ENCODE measurements at regions not wholly inside any gene's neighbourhood (a gene's known extent, or its start where the extent isn't known, plus 50 kb on each side); places are given as distances from the start of the nearest gene placed in this dataset.

DNA sequence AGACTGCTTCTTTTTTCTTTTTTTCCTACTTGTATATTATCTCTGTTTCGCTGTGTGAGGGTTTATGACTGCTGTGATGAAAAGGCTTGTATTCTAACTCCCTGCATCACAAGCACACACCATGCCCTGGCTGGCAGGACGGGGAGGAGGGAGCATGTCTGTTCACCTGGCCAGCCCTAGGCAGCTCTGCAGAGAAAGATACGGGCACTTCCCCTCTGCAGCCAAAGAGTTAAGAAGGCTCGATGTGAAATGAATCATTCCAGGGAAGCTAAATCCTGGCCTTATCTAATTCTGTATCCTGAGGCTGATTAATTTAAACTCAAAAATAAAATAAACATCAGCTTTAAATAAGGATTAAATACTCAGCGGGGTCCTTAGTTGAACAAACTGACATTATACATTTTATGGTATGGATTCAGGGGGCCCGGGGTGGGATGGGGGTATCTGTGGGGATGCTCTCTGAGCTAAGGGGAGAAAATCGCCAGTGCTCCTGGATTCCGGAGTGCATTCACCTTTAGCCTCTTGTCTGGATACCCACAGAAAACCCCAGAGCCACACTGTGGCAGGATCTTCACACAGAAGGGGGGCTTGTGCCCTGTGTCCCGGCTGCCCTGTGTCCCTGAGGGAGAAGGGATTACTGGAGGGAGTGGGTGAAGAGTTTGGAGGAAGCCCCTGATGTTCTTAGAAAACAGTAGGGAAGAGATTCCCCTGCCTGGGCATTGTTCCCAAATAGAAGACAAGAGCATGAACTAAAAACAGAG lies 321.5 kb downstream of the NPHP4 start:
- Histone ChIP-seq H3K4me1 (ENCODE audit: control insufficient read depth in 2 of 3, insufficient read depth in 2 of 3, low read depth in 1 of 3, low read length in 3 of 3) (no peaks in the 10 kb centered on the region), H3K27ac (ENCODE audit: low read depth in 2 of 2, low read length in 2 of 2) (no peak overlapping the region)

GRCh38 chr1:5667513-5668325 lies 324.5 kb downstream of the NPHP4 start:
- FAIRE-seq (no peak), DNase-seq (no peak)
- Histone ChIP-seq H3K27me3 (ENCODE audit: control insufficient read depth, insufficient read depth, low read length) (no peaks in the 10 kb centered on the region), H3K9me3 (ENCODE audit: control insufficient read depth in 2 of 3, insufficient read depth in 1 of 3, low read length in 3 of 3) (no peaks in the 10 kb centered on the region), H3K4me1 (ENCODE audit: control insufficient read depth in 2 of 3, insufficient read depth in 2 of 3, low read depth in 1 of 3, low read length in 3 of 3) (no peaks in the 10 kb centered on the region), H3K9ac (ENCODE audit: low read length in 3 of 3) (no peak overlapping the region), H3K4me3 (ENCODE audit: low read length in 3 of 3) (no peak overlapping the region), H3K27ac (ENCODE audit: low read depth in 2 of 2, low read length in 2 of 2) (no peak overlapping the region), H3K36me3 (ENCODE audit: control insufficient read depth in 2 of 3, insufficient read depth in 3 of 3, low read length in 3 of 3) (no peaks in the 10 kb centered on the region)
- TF ChIP-seq, protein P1, sequence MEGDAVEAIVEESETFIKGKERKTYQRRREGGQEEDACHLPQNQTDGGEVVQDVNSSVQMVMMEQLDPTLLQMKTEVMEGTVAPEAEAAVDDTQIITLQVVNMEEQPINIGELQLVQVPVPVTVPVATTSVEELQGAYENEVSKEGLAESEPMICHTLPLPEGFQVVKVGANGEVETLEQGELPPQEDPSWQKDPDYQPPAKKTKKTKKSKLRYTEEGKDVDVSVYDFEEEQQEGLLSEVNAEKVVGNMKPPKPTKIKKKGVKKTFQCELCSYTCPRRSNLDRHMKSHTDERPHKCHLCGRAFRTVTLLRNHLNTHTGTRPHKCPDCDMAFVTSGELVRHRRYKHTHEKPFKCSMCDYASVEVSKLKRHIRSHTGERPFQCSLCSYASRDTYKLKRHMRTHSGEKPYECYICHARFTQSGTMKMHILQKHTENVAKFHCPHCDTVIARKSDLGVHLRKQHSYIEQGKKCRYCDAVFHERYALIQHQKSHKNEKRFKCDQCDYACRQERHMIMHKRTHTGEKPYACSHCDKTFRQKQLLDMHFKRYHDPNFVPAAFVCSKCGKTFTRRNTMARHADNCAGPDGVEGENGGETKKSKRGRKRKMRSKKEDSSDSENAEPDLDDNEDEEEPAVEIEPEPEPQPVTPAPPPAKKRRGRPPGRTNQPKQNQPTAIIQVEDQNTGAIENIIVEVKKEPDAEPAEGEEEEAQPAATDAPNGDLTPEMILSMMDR (IDR thresholded peaks at IDR 0.05; ENCODE audit: borderline replicate concordance, extremely low read depth, insufficient read depth), result no peak
- intact Hi-C loops (cut with DNase I), result no loop called here

More for the DNA sequence above, 321.5 kb downstream of the NPHP4 start:
- TF ChIP-seq, protein P1 (IDR thresholded peaks at IDR 0.05; ENCODE audit: borderline replicate concordance, extremely low read depth, insufficient read depth), result no peak
- DNase-seq, result no peak
- Histone ChIP-seq H3K27me3 (ENCODE audit: control insufficient read depth, insufficient read depth, low read length) (no peaks in the 10 kb centered on the region), H3K9me3 (ENCODE audit: control insufficient read depth in 2 of 3, insufficient read depth in 1 of 3, low read length in 3 of 3) (no peaks in the 10 kb centered on the region), H3K4me3 (ENCODE audit: low read length in 3 of 3) (no peak overlapping the region), H3K9ac (ENCODE audit: low read length in 3 of 3) (no peak overlapping the region), H3K36me3 (ENCODE audit: control insufficient read depth in 2 of 3, insufficient read depth in 3 of 3, low read length in 3 of 3) (no peaks in the 10 kb centered on the region)
- FAIRE-seq, result no peak
- intact Hi-C loops (cut with DNase I), result no loop called here

DNA sequence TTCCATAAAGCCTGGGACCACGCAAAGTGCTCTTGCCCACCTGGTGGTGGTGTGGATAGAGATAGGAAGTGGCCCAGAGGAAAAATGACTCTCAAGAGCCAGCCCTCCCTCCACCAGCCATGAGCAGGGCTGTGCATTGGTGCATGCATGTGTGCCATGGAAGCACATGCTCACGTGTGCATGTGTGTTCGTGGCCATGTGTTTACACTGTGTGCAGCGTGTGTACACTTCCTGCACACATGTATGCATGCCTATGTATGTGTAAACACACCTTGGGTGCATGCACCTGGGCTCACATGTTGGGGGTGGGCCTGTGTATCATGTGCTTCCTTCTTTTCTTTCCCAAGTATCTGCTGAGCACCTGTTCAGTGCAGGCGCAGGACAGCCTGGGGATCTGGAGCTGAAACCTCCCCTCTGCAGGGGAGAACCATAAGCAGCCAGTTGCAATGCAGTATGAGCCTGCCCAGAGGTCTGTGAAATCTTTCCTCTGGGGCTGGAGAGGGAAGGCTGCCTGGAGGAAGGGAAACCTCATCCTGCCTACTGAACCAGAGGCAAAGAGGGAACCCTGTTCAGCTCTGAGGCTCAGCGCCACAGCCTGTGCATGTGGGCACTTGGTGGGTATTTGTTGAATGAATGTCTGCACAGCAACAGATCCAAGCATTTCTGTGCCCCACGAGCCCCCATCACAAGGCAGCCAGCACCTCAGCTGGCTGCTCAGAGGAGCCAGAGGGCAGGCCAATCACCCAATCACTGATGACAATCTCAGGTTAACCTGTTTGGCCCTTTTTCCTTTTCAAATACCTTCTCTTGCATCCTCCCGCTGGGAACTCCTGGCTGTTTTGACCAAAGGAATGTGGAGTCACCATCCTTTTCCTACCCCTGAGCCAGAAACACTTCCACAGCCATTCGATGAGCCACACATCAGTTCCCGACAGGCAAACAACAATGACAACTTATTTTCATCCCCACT lies 327.0 kb downstream of the NPHP4 start:
- DNase-seq, result no peak
- intact Hi-C loops (cut with DNase I), result no loop called here
- H3K9me3 ChIP-seq (ENCODE audit: control insufficient read depth in 2 of 3, insufficient read depth in 1 of 3, low read length in 3 of 3), result no peaks in the 10 kb centered on the region
- no peaks in the 10 kb centered on the region for H3K27me3 ChIP-seq (ENCODE audit: control insufficient read depth, insufficient read depth, low read length)
- no peak for FAIRE-seq
- TF ChIP-seq, protein P1 (IDR thresholded peaks at IDR 0.05; ENCODE audit: borderline replicate concordance, extremely low read depth, insufficient read depth), result no peak
- no peaks in the 10 kb centered on the region for H3K4me1 ChIP-seq (ENCODE audit: control insufficient read depth in 2 of 3, insufficient read depth in 2 of 3, low read depth in 1 of 3, low read length in 3 of 3)
- no peak overlapping the region for H3K9ac ChIP-seq (ENCODE audit: low read length in 3 of 3)
- no peaks in the 10 kb centered on the region for H3K36me3 ChIP-seq (ENCODE audit: control insufficient read depth in 2 of 3, insufficient read depth in 3 of 3, low read length in 3 of 3)
- no peak overlapping the region for H3K4me3 ChIP-seq (ENCODE audit: low read length in 3 of 3)
- no peak overlapping the region for H3K27ac ChIP-seq (ENCODE audit: low read depth in 2 of 2, low read length in 2 of 2)
